CD4-positive, alpha-beta memory T cell (primary cell): ENCODE measurements at regions not wholly inside any gene's neighbourhood (a gene's known extent, or its start where the extent isn't known, plus 50 kb on each side); places are given as distances from the start of the nearest gene placed in this dataset.
A peak's percentile ranks its signal among the peaks of the same experiment; 100 is the strongest.
"Not testable (repeated sequence)": the region's sequence is repeated elsewhere in the genome, so short reads cannot be mapped to it uniquely, and the experiment has no call there.

ENCODE experiments used
- CTCF ChIA-PET: fragments of 350-600 bp; sonication (Branson Sonifier 250); formaldehyde crosslinking; loops from one replicate; lab custom pipeline; 2021; ENCODE audit warnings: inconsistent platforms; ENCODE audit not compliant: partially characterized antibody; lab: Charles Lee
- POLR2A ChIA-PET: fragments of 350-600 bp; sonication (Branson Sonifier 250); formaldehyde crosslinking; loops from one replicate; lab custom pipeline; 2021; ENCODE audit not compliant: partially characterized antibody; lab: Charles Lee
- DNase-seq, 5 donors: peaks; one replicate each; pipeline versions ENCODE4 v3.0.0 to v3.0.0-alpha.2; 2020 to 2022; ENCODE audit warnings: mixed read lengths in 1 of 5
- H3K27ac ChIP-seq: one replicate; pipeline ENCODE4 v1.7.0; 2013; ENCODE audit warnings: low read depth, low read length
- H3K27me3 ChIP-seq: 2 replicates; pipeline ENCODE4 v1.7.0; 2013; ENCODE audit warnings: mild to moderate bottlenecking, low read length, moderate library complexity; ENCODE audit not compliant: insufficient read depth
- H3K36me3 ChIP-seq: 2 replicates; pipeline ENCODE4 v1.7.0; 2013; ENCODE audit warnings: mild to moderate bottlenecking, low read length, moderate library complexity; ENCODE audit not compliant: insufficient read depth
- H3K4me1 ChIP-seq: 2 replicates; pipeline ENCODE4 v1.7.0; 2013; ENCODE audit warnings: mild to moderate bottlenecking, low read length, moderate library complexity; ENCODE audit not compliant: insufficient read depth
- H3K4me3 ChIP-seq, 2 donors: one replicate each; pipeline ENCODE4 v1.7.0; 2013; ENCODE audit warnings: low read length in 2 of 2, mild to moderate bottlenecking in 1 of 2
- H3K9me3 ChIP-seq, 2 donors: one replicate each; pipeline ENCODE4 v1.7.0; 2013; ENCODE audit warnings: low read length in 2 of 2, control low read depth in 1 of 2; ENCODE audit not compliant: control insufficient read depth in 1 of 2
- H3K27ac Mint-ChIP-seq, 7 donors: one replicate each; pipeline ENCODE4 v1.8.0; 2020 to 2021; ENCODE audit warnings: mixed read lengths in 7 of 7, mild to moderate bottlenecking in 6 of 7, inconsistent platforms in 3 of 7, moderate library complexity in 3 of 7
- H3K27me3 Mint-ChIP-seq, 2 donors: one replicate each; pipeline ENCODE4 v1.8.0; 2020 to 2021; ENCODE audit warnings: mixed read lengths in 2 of 2
- H3K36me3 Mint-ChIP-seq, 2 donors: one replicate each; pipeline ENCODE4 v1.8.0; 2020 to 2021; ENCODE audit warnings: mixed read lengths in 2 of 2, inconsistent platforms in 1 of 2, mild to moderate bottlenecking in 1 of 2
- H3K4me1 Mint-ChIP-seq, 4 donors: one replicate each; pipeline ENCODE4 v1.8.0; 2020 to 2021; ENCODE audit warnings: mixed read lengths in 4 of 4, mild to moderate bottlenecking in 1 of 4
- H3K4me3 Mint-ChIP-seq, 8 donors: one replicate each; pipeline ENCODE4 v1.8.0; 2020 to 2021; ENCODE audit warnings: mixed read lengths in 8 of 8, mild to moderate bottlenecking in 7 of 8, moderate library complexity in 6 of 8, inconsistent platforms in 3 of 8
- H3K9me3 Mint-ChIP-seq, 8 donors: one replicate each; pipeline ENCODE4 v1.8.0; 2020 to 2021; ENCODE audit warnings: mixed read lengths in 8 of 8, mild to moderate bottlenecking in 5 of 8, inconsistent platforms in 3 of 8, moderate library complexity in 1 of 8
- intact Hi-C: fragments of 100-400 bp; cut with micrococcal nuclease; formaldehyde crosslinking; loops from one replicate; pipeline ENCODE4 v1.15.1; 2023

DNA sequence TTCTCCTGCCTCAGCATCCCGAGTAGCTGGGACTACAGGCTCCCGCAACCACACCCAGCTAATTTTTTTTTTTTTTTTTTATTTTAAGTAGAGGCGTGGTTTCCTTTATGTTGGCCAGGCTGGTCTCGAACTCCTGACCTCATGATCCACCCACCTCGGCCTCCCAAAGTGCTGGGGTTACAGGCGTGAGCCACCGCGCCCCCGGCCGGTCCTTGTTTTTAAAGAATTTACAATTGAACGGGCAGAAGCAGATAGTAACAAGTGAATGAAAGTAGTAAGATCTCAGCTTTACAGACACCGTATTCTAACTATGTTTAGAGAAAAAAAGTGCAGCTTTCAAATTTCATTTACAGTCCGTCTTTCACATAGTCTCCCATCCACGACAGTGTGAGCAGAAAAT is 112.5 kb upstream of the VWC2 start:
- H3K27me3 ChIP-seq: no peaks in the 10 kb centered on the region
- ChIA-PET POLR2A (no interaction called here), CTCF (no interaction called here)
- no peak overlapping the region for H3K4me3 ChIP-seq
- no peak for DNase-seq
- H3K27me3 Mint-ChIP-seq: no peaks in the 10 kb centered on the region
- H3K4me3 Mint-ChIP-seq: no peak overlapping the region
- intact Hi-C loops: no loop called here
- H3K36me3 Mint-ChIP-seq: no peaks in the 10 kb centered on the region
- H3K4me1 Mint-ChIP-seq: no peaks in the 10 kb centered on the region
- no peaks in the 10 kb centered on the region for H3K4me1 ChIP-seq
- H3K9me3 ChIP-seq: peaks cover 0 to 4% of the 10 kb centered on the region in 2 donors
- H3K27ac Mint-ChIP-seq: no peak overlapping the region
- no peak overlapping the region for H3K27ac ChIP-seq
- H3K36me3 ChIP-seq: no peaks in the 10 kb centered on the region
- peaks cover 0 to 17% (median 3%) of the 10 kb centered on the region in 8 donors for H3K9me3 Mint-ChIP-seq

DNA sequence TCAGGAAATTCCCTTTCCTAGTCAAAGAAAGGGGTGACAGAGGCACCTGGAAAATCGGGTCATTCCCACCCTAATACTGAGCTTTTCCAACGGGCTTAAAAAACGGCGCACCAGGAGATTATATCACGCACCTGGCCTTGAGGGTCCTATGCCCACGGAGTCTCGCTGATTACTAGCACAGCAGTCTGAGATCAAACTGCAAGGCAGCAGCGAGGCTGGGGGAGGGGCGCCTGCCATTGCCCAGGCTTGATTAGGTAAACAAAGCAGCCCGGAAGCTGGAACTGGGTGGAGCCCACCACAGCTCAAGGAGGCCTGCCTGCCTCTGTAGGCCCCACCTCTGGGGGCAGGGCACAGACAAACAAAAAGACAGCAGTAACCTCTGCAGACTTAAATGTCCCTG is 107.5 kb upstream of the VWC2 start:
- H3K27me3 Mint-ChIP-seq, POLR2A ChIA-PET, H3K27ac ChIP-seq, intact Hi-C loops, H3K4me1 ChIP-seq, H3K36me3 ChIP-seq, CTCF ChIA-PET, DNase-seq, H3K27ac Mint-ChIP-seq, H3K36me3 Mint-ChIP-seq, H3K4me1 Mint-ChIP-seq, H3K4me3 ChIP-seq, H3K9me3 ChIP-seq, H3K4me3 Mint-ChIP-seq, H3K27me3 ChIP-seq: not testable (repeated sequence)
- peaks cover 0 to 19% (median 5%) of the 10 kb centered on the region in 8 donors for H3K9me3 Mint-ChIP-seq

DNA sequence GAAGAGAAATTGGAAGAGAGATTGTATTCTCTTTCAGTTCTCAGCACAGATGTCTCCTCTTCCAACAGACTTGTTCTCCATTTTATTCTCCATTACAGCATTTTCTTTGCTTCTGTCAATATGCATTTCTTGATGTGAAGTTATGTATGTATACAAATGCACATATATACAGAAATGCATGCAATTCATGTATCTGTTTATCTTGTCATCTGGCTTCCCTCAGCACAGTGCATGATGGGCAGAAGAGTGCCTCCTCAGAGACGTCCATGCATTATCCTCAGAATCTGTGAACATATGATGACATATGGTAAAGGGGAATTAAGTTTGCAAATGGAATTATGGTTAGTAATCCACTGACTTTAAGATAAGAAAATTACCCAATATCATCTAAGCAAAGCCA is 106.7 kb upstream of the VWC2 start:
- CTCF ChIA-PET: no interaction called here
- Mint-ChIP-seq H3K4me1 (no peaks in the 10 kb centered on the region), H3K9me3 (peaks cover 0 to 17% (median 5%) of the 10 kb centered on the region in 8 donors), H3K4me3 (peak overlapping the region in 1 of 8 donors; percentile 38), H3K27me3 (no peaks in the 10 kb centered on the region), H3K27ac (no peak overlapping the region), H3K36me3 (no peaks in the 10 kb centered on the region)
- POLR2A ChIA-PET: no interaction called here
- intact Hi-C loops: no loop called here
- no peaks in the 10 kb centered on the region for H3K4me1 ChIP-seq
- DNase-seq: no peak
- H3K9me3 ChIP-seq: no peaks in the 10 kb centered on the region
- H3K36me3 ChIP-seq: no peaks in the 10 kb centered on the region
- no peaks in the 10 kb centered on the region for H3K27me3 ChIP-seq
- no peak overlapping the region for H3K27ac ChIP-seq
- no peak overlapping the region for H3K4me3 ChIP-seq

DNA sequence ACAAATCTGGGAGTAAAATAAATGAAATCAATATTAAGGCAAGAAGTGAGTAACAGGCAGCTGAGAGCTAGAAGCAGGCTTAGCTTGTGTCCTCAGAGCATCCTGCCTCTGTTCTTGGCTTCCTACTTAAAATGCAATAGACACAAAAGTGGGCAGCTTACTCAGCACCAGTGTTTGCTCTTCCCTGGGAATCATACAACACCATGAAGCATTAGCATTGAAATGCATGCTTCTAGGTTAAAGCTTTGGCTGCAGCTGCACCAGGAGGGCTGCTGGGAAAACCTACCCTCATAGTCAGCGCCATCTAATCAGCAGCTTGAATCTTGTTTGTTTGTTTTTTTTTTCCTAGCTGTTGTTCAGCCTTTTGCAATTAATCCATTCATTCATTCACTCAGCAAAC is 104.2 kb upstream of the VWC2 start:
- ChIA-PET POLR2A (no interaction called here), CTCF (no interaction called here)
- DNase-seq: no peak
- Mint-ChIP-seq H3K36me3 (no peaks in the 10 kb centered on the region), H3K27ac (no peak overlapping the region), H3K4me3 (no peak overlapping the region), H3K9me3 (peaks cover 0 to 11% (median 4%) of the 10 kb centered on the region in 8 donors), H3K27me3 (no peaks in the 10 kb centered on the region), H3K4me1 (no peaks in the 10 kb centered on the region)
- Histone ChIP-seq H3K27me3 (no peaks in the 10 kb centered on the region), H3K4me3 (no peak overlapping the region), H3K27ac (no peak overlapping the region), H3K9me3 (no peaks in the 10 kb centered on the region), H3K36me3 (no peaks in the 10 kb centered on the region), H3K4me1 (no peaks in the 10 kb centered on the region)
- intact Hi-C loops: no loop called here

DNA sequence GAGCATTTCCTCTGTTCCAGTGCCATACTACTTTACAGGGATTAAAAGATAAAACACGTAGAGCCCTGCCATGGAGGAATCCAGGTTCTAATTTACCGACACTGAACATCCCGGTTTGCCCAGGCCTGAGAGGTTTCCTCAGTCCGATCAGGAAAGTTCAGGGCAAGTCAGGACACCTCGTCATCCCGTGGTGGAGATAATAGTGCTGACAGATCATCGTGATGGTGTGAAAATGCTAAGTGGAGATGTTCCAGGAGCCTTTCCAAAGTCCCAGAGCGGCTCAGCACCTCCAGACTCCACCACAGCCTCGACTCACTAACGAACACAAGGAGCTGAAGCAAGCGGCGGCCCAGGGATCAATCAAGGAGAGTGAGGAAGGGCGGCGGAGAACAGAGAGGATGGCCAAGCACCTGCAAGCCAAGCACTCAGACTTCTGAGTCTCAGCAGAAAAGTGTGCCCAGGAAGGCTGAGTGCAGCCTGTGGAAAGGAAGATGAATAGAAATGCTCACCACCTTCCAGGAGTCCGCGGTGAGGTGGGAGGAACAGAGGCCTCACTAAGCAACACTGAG is 103.7 kb upstream of the VWC2 start:
- Histone ChIP-seq H3K4me3 (no peak overlapping the region), H3K9me3 (no peaks in the 10 kb centered on the region), H3K4me1 (no peaks in the 10 kb centered on the region), H3K36me3 (no peaks in the 10 kb centered on the region), H3K27ac (no peak overlapping the region), H3K27me3 (no peaks in the 10 kb centered on the region)
- no peak for DNase-seq
- Mint-ChIP-seq H3K27ac (no peak overlapping the region), H3K9me3 (peaks cover 0 to 11% (median 4%) of the 10 kb centered on the region in 8 donors), H3K27me3 (no peaks in the 10 kb centered on the region), H3K36me3 (no peaks in the 10 kb centered on the region), H3K4me1 (no peaks in the 10 kb centered on the region), H3K4me3 (no peak overlapping the region)
- POLR2A ChIA-PET: no interaction called here
- CTCF ChIA-PET: no interaction called here
- intact Hi-C loops: no loop called here

DNA sequence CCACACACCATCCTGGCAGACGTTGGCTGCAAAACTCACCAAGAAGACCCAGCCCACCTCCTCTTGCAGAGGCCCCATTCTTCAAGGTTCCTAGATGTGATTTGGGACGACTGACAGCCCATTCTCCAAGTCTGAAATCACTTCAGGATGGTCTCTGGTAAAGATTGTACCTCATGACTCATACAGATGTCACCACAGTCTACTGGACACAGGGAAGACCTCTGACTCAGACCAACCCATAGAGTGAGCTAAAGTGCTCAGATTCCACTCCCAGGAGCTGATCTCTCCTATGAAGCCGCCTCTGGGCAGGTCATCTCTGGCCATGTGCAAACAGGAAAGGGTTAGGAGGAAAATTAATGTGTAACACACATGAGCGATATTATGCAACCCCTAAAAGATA is 102.4 kb upstream of the VWC2 start:
- ChIA-PET POLR2A (no interaction called here), CTCF (no interaction called here)
- no peak overlapping the region for H3K27ac Mint-ChIP-seq
- no peaks in the 10 kb centered on the region for H3K4me1 Mint-ChIP-seq
- Histone ChIP-seq H3K36me3 (no peaks in the 10 kb centered on the region), H3K27me3 (no peaks in the 10 kb centered on the region), H3K9me3 (no peaks in the 10 kb centered on the region), H3K4me3 (no peak overlapping the region), H3K4me1 (no peaks in the 10 kb centered on the region), H3K27ac (no peak overlapping the region)
- no peaks in the 10 kb centered on the region for H3K36me3 Mint-ChIP-seq
- intact Hi-C loops: no loop called here
- DNase-seq: no peak
- H3K27me3 Mint-ChIP-seq: no peaks in the 10 kb centered on the region
- H3K4me3 Mint-ChIP-seq: no peak overlapping the region
- peaks cover 0 to 10% (median 4%) of the 10 kb centered on the region in 8 donors for H3K9me3 Mint-ChIP-seq

DNA sequence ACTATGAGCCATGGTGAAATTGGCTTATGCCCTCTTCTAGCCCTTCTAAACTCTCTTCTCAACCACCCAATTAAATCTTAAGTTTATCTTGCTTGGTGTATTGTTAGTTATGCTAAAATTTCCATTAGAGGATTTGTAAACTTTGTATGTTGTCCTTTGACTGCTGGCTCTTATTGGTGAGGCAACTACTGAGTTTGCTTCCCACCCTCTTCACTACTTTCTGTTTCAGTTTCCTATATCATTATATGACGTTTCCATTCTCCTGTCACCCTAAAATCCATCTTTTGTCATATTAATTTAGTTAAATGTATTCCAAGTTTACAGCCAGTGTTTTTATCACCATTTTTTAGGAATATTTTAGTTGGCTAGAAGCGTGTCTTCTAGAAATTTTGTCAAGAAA is 80.9 kb upstream of the VWC2 start:
- no peak for DNase-seq
- no peaks in the 10 kb centered on the region for H3K27me3 Mint-ChIP-seq
- Histone ChIP-seq H3K27me3 (no peaks in the 10 kb centered on the region), H3K4me3 (no peak overlapping the region), H3K27ac (no peak overlapping the region), H3K4me1 (no peaks in the 10 kb centered on the region), H3K9me3 (no peaks in the 10 kb centered on the region), H3K36me3 (no peaks in the 10 kb centered on the region)
- peak overlapping the region in 1 of 8 donors; percentile 13 for H3K4me3 Mint-ChIP-seq
- no peaks in the 10 kb centered on the region for H3K9me3 Mint-ChIP-seq
- ChIA-PET POLR2A (no interaction called here), CTCF (no interaction called here)
- no peak overlapping the region for H3K27ac Mint-ChIP-seq
- H3K4me1 Mint-ChIP-seq: no peaks in the 10 kb centered on the region
- H3K36me3 Mint-ChIP-seq: no peaks in the 10 kb centered on the region
- intact Hi-C loops: no loop called here

DNA sequence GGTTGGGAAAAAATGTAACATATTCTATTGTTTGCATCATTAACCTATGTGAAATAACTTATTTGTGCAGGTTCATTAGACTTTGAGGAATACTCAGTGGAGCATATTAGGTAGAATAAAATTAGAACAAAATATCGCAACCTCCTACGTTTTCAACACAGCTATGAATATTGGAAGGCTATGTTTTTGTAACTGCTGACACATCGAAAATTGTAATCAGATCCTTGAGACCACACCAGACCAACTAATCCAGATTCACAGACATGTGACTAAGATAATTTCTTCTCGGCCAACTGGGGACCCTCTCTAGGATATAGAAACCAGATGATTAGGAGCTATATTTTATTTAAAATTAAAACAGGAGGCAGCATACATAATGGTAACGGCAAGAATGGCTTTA is 77.5 kb upstream of the VWC2 start:
- ChIA-PET CTCF (no interaction called here), POLR2A (no interaction called here)
- Mint-ChIP-seq H3K27ac (no peak overlapping the region), H3K27me3 (no peaks in the 10 kb centered on the region), H3K9me3 (peaks cover 0 to 3% (median 0%) of the 10 kb centered on the region in 8 donors), H3K36me3 (no peaks in the 10 kb centered on the region), H3K4me3 (no peak overlapping the region), H3K4me1 (no peaks in the 10 kb centered on the region)
- Histone ChIP-seq H3K27me3 (no peaks in the 10 kb centered on the region), H3K9me3 (no peaks in the 10 kb centered on the region), H3K4me1 (no peaks in the 10 kb centered on the region), H3K36me3 (no peaks in the 10 kb centered on the region), H3K27ac (no peak overlapping the region), H3K4me3 (no peak overlapping the region)
- DNase-seq: no peak
- intact Hi-C loops: no loop called here
